IMR-90 (cell line): ENCODE measurements at regions not wholly inside any gene's neighbourhood (a gene's known extent, or its start where the extent isn't known, plus 50 kb on each side); places are given as distances from the start of the nearest gene placed in this dataset.

ENCODE experiments used
- ATAC-seq: fragments of 200-7000 bp; cut with Tn5 transposase; 2 replicates; pipeline ENCODE4 v1.9.1; 2020; ENCODE audit warnings: low read depth, mild to moderate bottlenecking, moderate library complexity
- BruUV-seq: library from RNA; stranded (reverse); fragments of 400-500 nt; replicated peaks from 2 replicates; lab custom pipeline; 2021; lab: Mats Ljungman, UMichigan
- CTCF ChIA-PET: fragments of 300-600 bp; formaldehyde crosslinking; extraction: SDS; loops from one replicate; lab custom pipeline; 2021; ENCODE audit warnings: antibody characterized with exemption; lab: Yijun Ruan, JAX
- POLR2A ChIA-PET: fragments of 300-600 bp; sonication (Branson Sonifier 250); formaldehyde crosslinking; loops from one replicate; lab custom pipeline; 2022; ENCODE audit warnings: antibody characterized with exemption; ENCODE audit not compliant: unreplicated experiment; lab: Charles Lee
- DNase-seq: peaks from one replicate; pipeline ENCODE4 v3.0.0; 2013
- H2AFZ ChIP-seq: replicated peaks from 2 replicates; pipeline ENCODE3; 2013; ENCODE audit warnings: low read length, mild to moderate bottlenecking; ENCODE audit not compliant: poor library complexity
- H2AK5ac ChIP-seq: 2 replicates; pipeline ENCODE4 v1.6.1; 2013; ENCODE audit warnings: low read depth, low read length, inconsistent platforms
- H2AK9ac ChIP-seq: replicated peaks from 2 replicates; pipeline ENCODE3; 2013; ENCODE audit warnings: mild to moderate bottlenecking, low read depth, low read length, moderate library complexity; ENCODE audit not compliant: poor library complexity
- H2BK120ac ChIP-seq: 2 replicates; pipeline ENCODE4 v1.6.1; 2013; ENCODE audit warnings: low read depth, low read length, inconsistent platforms
- H2BK15ac ChIP-seq: 3 replicates; pipeline ENCODE4 v1.6.1; 2013; ENCODE audit warnings: low read depth, low read length, inconsistent platforms
- H2BK20ac ChIP-seq: 2 replicates; pipeline ENCODE4 v1.6.1; 2013; ENCODE audit warnings: low read depth, mild to moderate bottlenecking, inconsistent platforms, low read length, moderate library complexity
- H2BK5ac ChIP-seq: 2 replicates; pipeline ENCODE4 v1.6.1; 2013; ENCODE audit warnings: mild to moderate bottlenecking, low read depth, low read length, inconsistent platforms; ENCODE audit not compliant: poor library complexity, severe bottlenecking
- H3K14ac ChIP-seq: replicated peaks from 2 replicates; pipeline ENCODE4 v1.6.1; 2013; ENCODE audit warnings: low read depth, low read length, inconsistent platforms
- H3K18ac ChIP-seq: 2 replicates; pipeline ENCODE4 v1.6.1; 2013; ENCODE audit warnings: low read depth, low read length, control low read depth
- H3K23ac ChIP-seq: 2 replicates; pipeline ENCODE4 v1.6.1; 2013; ENCODE audit warnings: low read depth, low read length, inconsistent platforms
- H3K27ac ChIP-seq: 2 replicates; pipeline ENCODE4 v1.5.1; 2013; ENCODE audit warnings: mild to moderate bottlenecking, control low read depth, low read length; ENCODE audit not compliant: insufficient read depth
- H3K27me3 ChIP-seq: 2 replicates; pipeline ENCODE4 v1.6.1; 2013; ENCODE audit warnings: low read length; ENCODE audit not compliant: control insufficient read depth, insufficient read depth
- H3K36me3 ChIP-seq: 2 replicates; pipeline ENCODE4 v1.6.1; 2013; ENCODE audit warnings: low read length, mixed read lengths; ENCODE audit not compliant: control insufficient read depth, insufficient read depth
- H3K4ac ChIP-seq: 2 replicates; pipeline ENCODE4 v1.6.1; 2013; ENCODE audit warnings: low read depth, low read length, inconsistent platforms
- H3K4me1 ChIP-seq: 2 replicates; pipeline ENCODE4 v1.6.1; 2013; ENCODE audit warnings: low read length, mixed read lengths; ENCODE audit not compliant: control insufficient read depth, insufficient read depth
- H3K4me2 ChIP-seq: 2 replicates; pipeline ENCODE4 v1.6.1; 2013; ENCODE audit warnings: low read depth, mild to moderate bottlenecking, control low read depth, low read length, moderate library complexity
- H3K4me3 ChIP-seq: 2 replicates; pipeline ENCODE4 v1.5.1; 2013; ENCODE audit warnings: low read depth, mild to moderate bottlenecking, control low read depth, low read length, moderate library complexity; ENCODE audit not compliant: insufficient read depth
- H3K56ac ChIP-seq: 2 replicates; pipeline ENCODE4 v1.6.1; 2013; ENCODE audit warnings: low read length, inconsistent platforms; ENCODE audit not compliant: insufficient read depth; ENCODE audit errors: extremely low read depth
- H3K79me1 ChIP-seq, 2 experiments: 2 replicates each; pipeline ENCODE4 v1.6.1; 2013; ENCODE audit warnings: low read length in 2 of 2, inconsistent platforms in 1 of 2, low read depth in 1 of 2
- H3K9ac ChIP-seq: 2 replicates; pipeline ENCODE4 v1.6.1; 2013; ENCODE audit warnings: low read depth, low read length, control low read depth
- H3K9me1 ChIP-seq: 2 replicates; pipeline ENCODE4 v1.6.1; 2013; ENCODE audit warnings: low read length, inconsistent platforms; ENCODE audit not compliant: insufficient read depth
- H3K9me3 ChIP-seq: 2 replicates; pipeline ENCODE4 v1.6.1; 2013; ENCODE audit warnings: low read length; ENCODE audit not compliant: control insufficient read depth, insufficient read depth
- H4K20me1 ChIP-seq: 2 replicates; pipeline ENCODE4 v1.6.1; 2013; ENCODE audit warnings: low read length, inconsistent platforms; ENCODE audit not compliant: insufficient read depth
- H4K5ac ChIP-seq: 2 replicates; pipeline ENCODE4 v1.6.1; 2013; ENCODE audit warnings: mild to moderate bottlenecking, low read depth, low read length, control low read depth
- H4K8ac ChIP-seq, 2 experiments: 2 replicates each; pipeline ENCODE4 v1.6.1; 2013; ENCODE audit warnings: low read depth in 2 of 2, low read length in 2 of 2, control low read depth in 1 of 2, inconsistent platforms in 1 of 2
- H4K91ac ChIP-seq: 2 replicates; pipeline ENCODE4 v1.6.1; 2013; ENCODE audit warnings: low read depth, low read length, inconsistent platforms; ENCODE audit not compliant: insufficient read depth
- BHLHE40 ChIP-seq: fragments of 150-350 bp; IDR thresholded peaks from 2 replicates; pipeline ENCODE4 v1.6.1; 2016; ENCODE audit warnings: mild to moderate bottlenecking, low read depth, low read length
- CEBPB ChIP-seq: IDR thresholded peaks from 2 replicates; pipeline ENCODE4 v1.6.1; 2012; ENCODE audit warnings: low read depth, low read length, improper control_type of control experiment
- CHD1 ChIP-seq: IDR thresholded peaks from 2 replicates; pipeline ENCODE4 v1.6.1; 2012; ENCODE audit warnings: low read depth, low read length, improper control_type of control experiment
- FOS ChIP-seq: fragments of 150-350 bp; IDR thresholded peaks from 2 replicates; pipeline ENCODE4 v1.6.1; 2016; ENCODE audit warnings: low read depth, low read length
- MAFK ChIP-seq: IDR thresholded peaks from 2 replicates; pipeline ENCODE4 v1.6.1; 2012; ENCODE audit warnings: low read depth, low read length, improper control_type of control experiment
- MAZ ChIP-seq: IDR thresholded peaks from 2 replicates; pipeline ENCODE4 v1.6.1; 2012; ENCODE audit warnings: low read depth, mild to moderate bottlenecking, low read length, improper control_type of control experiment, moderate library complexity, borderline replicate concordance
- MXI1 ChIP-seq: IDR thresholded peaks from 2 replicates; pipeline ENCODE4 v1.6.1; 2012; ENCODE audit warnings: low read depth, mild to moderate bottlenecking, low read length, moderate library complexity, borderline replicate concordance
- NFE2L2 ChIP-seq: fragments of 150-350 bp; IDR thresholded peaks from 2 replicates; pipeline ENCODE4 v1.6.1; 2016; ENCODE audit warnings: low read depth, mild to moderate bottlenecking, low read length
- POLR2A ChIP-seq: IDR thresholded peaks from 2 replicates; pipeline ENCODE4 v1.6.1; 2012; ENCODE audit warnings: mild to moderate bottlenecking, low read depth, low read length
- RAD21 ChIP-seq: IDR thresholded peaks from 2 replicates; pipeline ENCODE4 v1.6.1; 2012; ENCODE audit warnings: low read length, improper control_type of control experiment
- RCOR1 ChIP-seq: IDR thresholded peaks from 2 replicates; pipeline ENCODE4 v1.6.1; 2012; ENCODE audit warnings: mild to moderate bottlenecking, low read length, improper control_type of control experiment; ENCODE audit not compliant: insufficient replicate concordance
- RFX5 ChIP-seq: IDR thresholded peaks from 2 replicates; pipeline ENCODE4 v1.8.0; 2012; ENCODE audit warnings: low read depth, mild to moderate bottlenecking, low read length, moderate library complexity
- SMC3 ChIP-seq: fragments of 150-350 bp; IDR thresholded peaks from 2 replicates; pipeline ENCODE4 v1.6.1; 2016; ENCODE audit warnings: low read depth, mild to moderate bottlenecking, antibody characterized with exemption, low read length, moderate library complexity
- WGBS, 2 experiments: methylation state at CpG; one replicate each; pipeline versions ENCODE4 v1.1.5 to v1.1.7; 2013; ENCODE audit warnings: missing lambda C conversion rate in 2 of 2; ENCODE audit not compliant: insufficient read length in 1 of 2; ENCODE audit errors: extremely low coverage in 2 of 2; 5-methylcytosine and 5-hydroxymethylcytosine counted together
- dilution Hi-C: fragments of 300-500 bp; cut with HindIII; formaldehyde crosslinking; loops from one replicate; pipeline ENCODE4 v1.14.3; 2018; ENCODE audit warnings: low sequenced_read_pairs; ENCODE audit not compliant: unreplicated experiment
- in situ Hi-C: fragments of 300-500 bp; cut with MboI; formaldehyde crosslinking; loops from 3 replicates; pipeline ENCODE4 v1.14.3; 2019; ENCODE audit warnings: low sequenced_read_pairs, inconsistent platforms, mixed read lengths
- intact Hi-C: fragments of 100-400 bp; cut with micrococcal nuclease; formaldehyde crosslinking; loops from 2 replicates; pipeline ENCODE4 v1.10.0; 2022
- TF ChIP-seq, protein P1 (sequence below): conservative IDR thresholded peaks from 2 replicates; pipeline ENCODE4 v1.5.1; 2012; ENCODE audit warnings: mild to moderate bottlenecking, low read depth, low read length, improper control_type of control experiment
- TF ChIP-seq, protein P2 (sequence below): fragments of 150-350 bp; IDR thresholded peaks from 2 replicates; pipeline ENCODE4 v1.6.1; 2016; ENCODE audit warnings: low read depth, mild to moderate bottlenecking, low read length, moderate library complexity, borderline replicate concordance
- TF ChIP-seq, protein P3 (sequence below): fragments of 150-350 bp; IDR thresholded peaks from 2 replicates; pipeline ENCODE4 v1.6.1; 2017; ENCODE audit warnings: mild to moderate bottlenecking, antibody characterized with exemption, low read length, low read depth

DNA sequence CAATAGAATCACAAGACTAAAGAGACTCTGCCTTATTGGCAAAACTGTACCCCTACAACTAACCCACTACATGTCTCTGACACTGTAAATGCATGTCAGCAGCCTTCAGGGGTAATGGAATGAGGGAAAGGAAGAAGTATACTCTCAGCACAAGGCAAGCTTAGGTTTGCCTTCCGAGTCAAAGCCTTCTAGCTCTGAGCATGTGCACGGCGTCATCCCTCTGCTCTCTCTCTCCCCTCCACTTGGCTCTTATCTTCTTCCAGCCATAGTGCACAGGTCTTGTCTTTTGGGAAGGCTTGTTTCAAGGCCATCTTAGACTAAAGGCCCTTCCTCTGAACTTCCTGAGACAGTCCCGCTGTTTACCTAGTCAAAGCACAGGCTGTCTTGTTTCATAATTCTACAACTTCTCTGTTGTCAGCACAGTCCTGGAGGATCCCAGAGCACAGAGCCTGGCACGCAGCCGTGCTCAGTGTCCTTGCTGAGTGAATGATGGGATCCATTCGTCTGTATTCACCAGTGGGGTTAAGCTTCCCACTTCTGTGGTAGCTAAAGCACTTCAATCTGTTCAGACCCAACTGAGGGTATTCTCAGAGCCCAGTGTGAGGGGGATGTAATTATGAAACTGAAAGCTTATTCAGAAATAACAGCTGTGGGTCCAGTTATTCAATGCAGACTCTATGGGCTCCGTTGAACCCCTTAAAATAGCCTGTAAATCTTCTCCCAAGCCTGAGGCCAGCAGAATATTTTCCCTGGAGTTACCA lies 166.5 kb upstream of the PLD5 start:
- H3K79me1 ChIP-seq = no peaks in the 10 kb centered on the region
- no TSS peak for BruUV-seq
- no peak overlapping the region for H4K8ac ChIP-seq
- 60% methylated on average over 2 of the region's 8 CpGs; no CpG with 5 or more reads in 1 of the 2 experiments for WGBS, 2 experiments
- no peak overlapping the region for H4K91ac ChIP-seq
- no peak overlapping the region for H3K4me2 ChIP-seq
- no peak overlapping the region for H2AK9ac ChIP-seq
- H3K18ac ChIP-seq = no peak overlapping the region
- no peak overlapping the region for H2AFZ ChIP-seq
- no peak for ATAC-seq
- H3K23ac ChIP-seq = no peak overlapping the region
- no peak overlapping the region for H3K4me3 ChIP-seq
- no peak overlapping the region for H2BK15ac ChIP-seq
- no peak overlapping the region for H4K5ac ChIP-seq
- no peak overlapping the region for H2AK5ac ChIP-seq
- intact Hi-C loops (no loop called here), in situ Hi-C loops (no loop called here), dilution Hi-C loops (no loop called here)
- POLR2A ChIA-PET = no interaction called here
- no peaks in the 10 kb centered on the region for H3K27me3 ChIP-seq
- H3K4ac ChIP-seq = no peak overlapping the region
- H3K36me3 ChIP-seq = no peaks in the 10 kb centered on the region
- no peak overlapping the region for H2BK5ac ChIP-seq
- no peak for TF ChIP-seq MXI1
- TF ChIP-seq, protein P1, sequence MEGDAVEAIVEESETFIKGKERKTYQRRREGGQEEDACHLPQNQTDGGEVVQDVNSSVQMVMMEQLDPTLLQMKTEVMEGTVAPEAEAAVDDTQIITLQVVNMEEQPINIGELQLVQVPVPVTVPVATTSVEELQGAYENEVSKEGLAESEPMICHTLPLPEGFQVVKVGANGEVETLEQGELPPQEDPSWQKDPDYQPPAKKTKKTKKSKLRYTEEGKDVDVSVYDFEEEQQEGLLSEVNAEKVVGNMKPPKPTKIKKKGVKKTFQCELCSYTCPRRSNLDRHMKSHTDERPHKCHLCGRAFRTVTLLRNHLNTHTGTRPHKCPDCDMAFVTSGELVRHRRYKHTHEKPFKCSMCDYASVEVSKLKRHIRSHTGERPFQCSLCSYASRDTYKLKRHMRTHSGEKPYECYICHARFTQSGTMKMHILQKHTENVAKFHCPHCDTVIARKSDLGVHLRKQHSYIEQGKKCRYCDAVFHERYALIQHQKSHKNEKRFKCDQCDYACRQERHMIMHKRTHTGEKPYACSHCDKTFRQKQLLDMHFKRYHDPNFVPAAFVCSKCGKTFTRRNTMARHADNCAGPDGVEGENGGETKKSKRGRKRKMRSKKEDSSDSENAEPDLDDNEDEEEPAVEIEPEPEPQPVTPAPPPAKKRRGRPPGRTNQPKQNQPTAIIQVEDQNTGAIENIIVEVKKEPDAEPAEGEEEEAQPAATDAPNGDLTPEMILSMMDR = no peak
- TF ChIP-seq, protein P2, sequence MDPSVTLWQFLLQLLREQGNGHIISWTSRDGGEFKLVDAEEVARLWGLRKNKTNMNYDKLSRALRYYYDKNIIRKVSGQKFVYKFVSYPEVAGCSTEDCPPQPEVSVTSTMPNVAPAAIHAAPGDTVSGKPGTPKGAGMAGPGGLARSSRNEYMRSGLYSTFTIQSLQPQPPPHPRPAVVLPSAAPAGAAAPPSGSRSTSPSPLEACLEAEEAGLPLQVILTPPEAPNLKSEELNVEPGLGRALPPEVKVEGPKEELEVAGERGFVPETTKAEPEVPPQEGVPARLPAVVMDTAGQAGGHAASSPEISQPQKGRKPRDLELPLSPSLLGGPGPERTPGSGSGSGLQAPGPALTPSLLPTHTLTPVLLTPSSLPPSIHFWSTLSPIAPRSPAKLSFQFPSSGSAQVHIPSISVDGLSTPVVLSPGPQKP = no peak
- TF ChIP-seq SMC3 = no peak
- TF ChIP-seq RAD21 = no peak
- no peak for TF ChIP-seq BHLHE40
- TF ChIP-seq CEBPB = no peak
- TF ChIP-seq RFX5 = no peak
- no peak for TF ChIP-seq RCOR1
- TF ChIP-seq, protein P3, sequence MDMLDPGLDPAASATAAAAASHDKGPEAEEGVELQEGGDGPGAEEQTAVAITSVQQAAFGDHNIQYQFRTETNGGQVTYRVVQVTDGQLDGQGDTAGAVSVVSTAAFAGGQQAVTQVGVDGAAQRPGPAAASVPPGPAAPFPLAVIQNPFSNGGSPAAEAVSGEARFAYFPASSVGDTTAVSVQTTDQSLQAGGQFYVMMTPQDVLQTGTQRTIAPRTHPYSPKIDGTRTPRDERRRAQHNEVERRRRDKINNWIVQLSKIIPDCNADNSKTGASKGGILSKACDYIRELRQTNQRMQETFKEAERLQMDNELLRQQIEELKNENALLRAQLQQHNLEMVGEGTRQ = no peak
- no peak for TF ChIP-seq FOS
- no peak for TF ChIP-seq MAZ
- no peak for TF ChIP-seq MAFK
- TF ChIP-seq NFE2L2 = no peak
- TF ChIP-seq POLR2A = no peak
- no peak for TF ChIP-seq CHD1
- H3K9ac ChIP-seq = no peak overlapping the region
- no peak overlapping the region for H2BK120ac ChIP-seq
- H3K14ac ChIP-seq = no peak overlapping the region
- no peaks in the 10 kb centered on the region for H3K9me1 ChIP-seq
- no peaks in the 10 kb centered on the region for H3K4me1 ChIP-seq
- peaks cover 17% of the 10 kb centered on the region for H3K9me3 ChIP-seq
- no peak for DNase-seq
- no peak overlapping the region for H3K27ac ChIP-seq
- H2BK20ac ChIP-seq = no peak overlapping the region
- no peak overlapping the region for H3K56ac ChIP-seq
- H4K20me1 ChIP-seq = no peaks in the 10 kb centered on the region
- CTCF ChIA-PET = no interaction called here
